ENCODE measurements at regions not wholly inside any gene's neighbourhood (a gene's known extent, or its start where the extent isn't known, plus 50 kb on each side); places are given as distances from the start of the nearest gene placed in this dataset.

- H3K27me3 ChIP-seq (ENCODE audit: control insufficient read depth, insufficient read depth, low read length), result no peaks in the 10 kb centered on the region
- no peaks in the 10 kb centered on the region for H3K36me3 ChIP-seq (ENCODE audit: control insufficient read depth, insufficient read depth, low read length)
- WGBS (ENCODE audit: insufficient coverage, low lambda C conversion rate), result 100% methylated on average over 1 of the region's 3 CpGs
- H3K27ac ChIP-seq (ENCODE audit: low read length), result no peak overlapping the region
- no peak overlapping the region for H3K4me3 ChIP-seq (ENCODE audit: low read length)
- no peak for DNase-seq
- H3K9me3 ChIP-seq (ENCODE audit: control insufficient read depth, low read depth, low read length), result no peaks in the 10 kb centered on the region
- H3K4me1 ChIP-seq (ENCODE audit: control insufficient read depth, insufficient read depth, low read length), result no peaks in the 10 kb centered on the region
Measured at GRCh38 chr6:142602972-142603371, 301.2 kb downstream of the ADGRG6 start.

DNA sequence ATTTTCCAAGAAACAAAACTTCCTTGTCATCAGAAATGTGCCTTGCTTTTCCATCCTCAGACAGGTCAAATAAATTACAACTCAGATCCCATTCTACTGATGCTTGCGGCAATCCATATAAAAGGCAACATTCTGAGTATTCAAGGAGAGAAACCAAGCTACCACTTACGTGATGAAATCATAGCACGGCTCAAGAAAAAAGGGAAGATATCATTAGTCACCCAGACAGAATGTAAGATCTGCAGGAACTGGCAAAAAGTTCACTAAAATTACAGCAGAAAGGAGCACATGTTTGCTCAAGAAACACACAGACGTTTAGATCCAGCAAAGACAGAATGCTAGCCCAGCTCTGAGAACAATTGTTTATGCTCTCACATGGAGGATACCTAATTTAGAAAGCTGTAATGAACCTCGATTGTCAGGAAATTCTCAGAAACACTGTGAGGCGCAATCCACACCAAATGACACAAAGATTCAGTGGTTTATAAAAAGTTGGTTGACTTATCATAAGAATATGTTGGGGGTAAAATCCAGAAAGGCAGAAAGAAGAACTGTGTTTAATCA is 304.2 kb downstream of the ADGRG6 start:
- no peak for DNase-seq
- Histone ChIP-seq H3K27ac (ENCODE audit: low read length) (no peak overlapping the region), H3K27me3 (ENCODE audit: control insufficient read depth, insufficient read depth, low read length) (no peaks in the 10 kb centered on the region), H3K36me3 (ENCODE audit: control insufficient read depth, insufficient read depth, low read length) (no peaks in the 10 kb centered on the region), H3K4me1 (ENCODE audit: control insufficient read depth, insufficient read depth, low read length) (no peaks in the 10 kb centered on the region), H3K9me3 (ENCODE audit: control insufficient read depth, low read depth, low read length) (no peaks in the 10 kb centered on the region), H3K4me3 (ENCODE audit: low read length) (no peak overlapping the region)
- 40% methylated on average over 1 of the region's 6 CpGs for WGBS (ENCODE audit: insufficient coverage, low lambda C conversion rate)

GRCh38 chr6:142612956-142613355 is 311.1 kb downstream of the ADGRG6 start:
- H3K27me3 ChIP-seq (ENCODE audit: control insufficient read depth, insufficient read depth, low read length), result peaks cover 2% of the 10 kb centered on the region
- H3K36me3 ChIP-seq (ENCODE audit: control insufficient read depth, insufficient read depth, low read length), result no peaks in the 10 kb centered on the region
- 60% methylated on average over 1 of the region's 3 CpGs for WGBS (ENCODE audit: insufficient coverage, low lambda C conversion rate)

DNA sequence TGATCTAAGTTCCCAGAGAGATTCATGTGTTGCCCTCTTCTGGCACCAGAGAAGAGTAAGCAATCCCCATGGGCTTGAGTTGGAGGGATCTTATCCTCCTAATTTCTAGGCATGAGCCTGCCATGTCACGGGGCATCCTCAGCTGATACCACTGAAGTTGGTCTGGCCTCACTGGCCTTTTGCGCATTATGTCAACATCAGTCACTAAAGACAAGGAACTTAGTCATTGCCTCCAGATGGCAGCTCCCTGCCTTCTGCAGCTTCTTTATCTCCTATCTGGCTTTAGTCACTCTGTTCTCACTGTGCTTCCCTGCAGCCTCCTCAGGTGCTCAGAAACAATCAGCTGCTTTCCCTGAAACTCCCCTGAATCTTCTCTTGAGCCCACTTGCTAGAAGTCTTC is 312.2 kb downstream of the ADGRG6 start:
- Histone ChIP-seq H3K27me3 (ENCODE audit: control insufficient read depth, insufficient read depth, low read length) (peaks cover 6% of the 10 kb centered on the region), H3K4me3 (ENCODE audit: low read length) (no peak overlapping the region), H3K36me3 (ENCODE audit: control insufficient read depth, insufficient read depth, low read length) (no peaks in the 10 kb centered on the region), H3K27ac (ENCODE audit: low read length) (no peak overlapping the region), H3K4me1 (ENCODE audit: control insufficient read depth, insufficient read depth, low read length) (no peaks in the 10 kb centered on the region), H3K9me3 (ENCODE audit: control insufficient read depth, low read depth, low read length) (no peaks in the 10 kb centered on the region)
- no peak for DNase-seq
- no CpG with 5 or more reads among the region's 2 CpGs for WGBS (ENCODE audit: insufficient coverage, low lambda C conversion rate)

More at GRCh38 chr6:142612956-142613355, 311.1 kb downstream of the ADGRG6 start:
- H3K9me3 ChIP-seq (ENCODE audit: control insufficient read depth, low read depth, low read length), result no peaks in the 10 kb centered on the region
- no peak for DNase-seq
- H3K27ac ChIP-seq (ENCODE audit: low read length), result no peak overlapping the region
- no peaks in the 10 kb centered on the region for H3K4me1 ChIP-seq (ENCODE audit: control insufficient read depth, insufficient read depth, low read length)
- no peak overlapping the region for H3K4me3 ChIP-seq (ENCODE audit: low read length)

- Histone ChIP-seq H3K9me3 (ENCODE audit: control insufficient read depth, low read depth, low read length) (no peaks in the 10 kb centered on the region), H3K27me3 (ENCODE audit: control insufficient read depth, insufficient read depth, low read length) (peaks cover 6% of the 10 kb centered on the region), H3K27ac (ENCODE audit: low read length) (no peak overlapping the region), H3K4me1 (ENCODE audit: control insufficient read depth, insufficient read depth, low read length) (no peaks in the 10 kb centered on the region), H3K36me3 (ENCODE audit: control insufficient read depth, insufficient read depth, low read length) (no peaks in the 10 kb centered on the region), H3K4me3 (ENCODE audit: low read length) (no peak overlapping the region)
- no peak for DNase-seq
- no CpG with 5 or more reads among the region's 3 CpGs for WGBS (ENCODE audit: insufficient coverage, low lambda C conversion rate)
Measured at GRCh38 chr6:142617158-142617557, 315.4 kb downstream of the ADGRG6 start.

DNA sequence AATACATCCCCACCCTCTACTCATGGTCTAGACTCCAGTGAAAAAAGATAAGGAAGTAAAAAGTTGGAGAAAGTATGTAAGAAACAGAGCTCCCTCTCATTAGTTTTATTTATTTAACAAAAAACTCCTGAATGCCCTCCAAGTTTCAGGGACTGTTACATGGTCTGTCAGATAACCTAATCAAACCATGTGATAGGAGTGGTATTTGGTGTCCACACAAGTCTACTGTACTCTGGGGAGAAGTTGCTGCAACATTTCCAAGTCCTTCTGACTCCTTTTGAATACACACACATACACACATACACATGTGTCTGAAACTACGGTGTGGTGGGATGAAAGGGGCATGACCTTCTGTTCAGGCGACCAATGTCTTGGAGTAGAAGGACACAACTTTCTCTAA is 320.0 kb downstream of the ADGRG6 start:
- peaks cover 5% of the 10 kb centered on the region for H3K27me3 ChIP-seq (ENCODE audit: control insufficient read depth, insufficient read depth, low read length)
- no CpG with 5 or more reads among the region's 2 CpGs for WGBS (ENCODE audit: insufficient coverage, low lambda C conversion rate)
- DNase-seq, result peak in 1 of 2 donors; percentile 4

GRCh38 chr6:142624978-142625715 is 319.8 kb downstream of the HIVEP2 start:
- H3K4me3 ChIP-seq (ENCODE audit: low read length), result no peak overlapping the region
- no peak for DNase-seq
- no peaks in the 10 kb centered on the region for H3K9me3 ChIP-seq (ENCODE audit: control insufficient read depth, low read depth, low read length)
- no CpG with 5 or more reads among the region's 2 CpGs for WGBS (ENCODE audit: insufficient coverage, low lambda C conversion rate)
- H3K36me3 ChIP-seq (ENCODE audit: control insufficient read depth, insufficient read depth, low read length), result no peaks in the 10 kb centered on the region
- H3K27ac ChIP-seq (ENCODE audit: low read length), result no peak overlapping the region
- H3K4me1 ChIP-seq (ENCODE audit: control insufficient read depth, insufficient read depth, low read length), result no peaks in the 10 kb centered on the region
- no peaks in the 10 kb centered on the region for H3K27me3 ChIP-seq (ENCODE audit: control insufficient read depth, insufficient read depth, low read length)

More for the DNA sequence above, 320.0 kb downstream of the ADGRG6 start:
- no peak overlapping the region for H3K4me3 ChIP-seq (ENCODE audit: low read length)
- no peaks in the 10 kb centered on the region for H3K4me1 ChIP-seq (ENCODE audit: control insufficient read depth, insufficient read depth, low read length)
- no peaks in the 10 kb centered on the region for H3K36me3 ChIP-seq (ENCODE audit: control insufficient read depth, insufficient read depth, low read length)
- H3K9me3 ChIP-seq (ENCODE audit: control insufficient read depth, low read depth, low read length), result no peaks in the 10 kb centered on the region
- peak overlapping the region; percentile 8 for H3K27ac ChIP-seq (ENCODE audit: low read length)

- no peak for DNase-seq
- no peaks in the 10 kb centered on the region for H3K36me3 ChIP-seq (ENCODE audit: control insufficient read depth, insufficient read depth, low read length)
- WGBS (ENCODE audit: insufficient coverage, low lambda C conversion rate), result 100% methylated on average over 1 of the region's 3 CpGs
Measured at GRCh38 chr6:142627474-142627873, 317.5 kb downstream of the HIVEP2 start.

GRCh38 chr6:142631517-142632385 is 313.2 kb downstream of the HIVEP2 start:
- H3K4me3 ChIP-seq (ENCODE audit: low read length), result no peak overlapping the region
- H3K4me1 ChIP-seq (ENCODE audit: control insufficient read depth, insufficient read depth, low read length), result no peaks in the 10 kb centered on the region
- H3K36me3 ChIP-seq (ENCODE audit: control insufficient read depth, insufficient read depth, low read length), result no peaks in the 10 kb centered on the region
- 100% methylated on average over 1 of the region's 2 CpGs for WGBS (ENCODE audit: insufficient coverage, low lambda C conversion rate)
- H3K9me3 ChIP-seq (ENCODE audit: control insufficient read depth, low read depth, low read length), result no peaks in the 10 kb centered on the region
- peak in 1 of 2 donors; percentile 15 for DNase-seq
- no peak overlapping the region for H3K27ac ChIP-seq (ENCODE audit: low read length)
- H3K27me3 ChIP-seq (ENCODE audit: control insufficient read depth, insufficient read depth, low read length), result no peaks in the 10 kb centered on the region

More at GRCh38 chr6:142627474-142627873, 317.5 kb downstream of the HIVEP2 start:
- H3K9me3 ChIP-seq (ENCODE audit: control insufficient read depth, low read depth, low read length), result no peaks in the 10 kb centered on the region
- H3K27me3 ChIP-seq (ENCODE audit: control insufficient read depth, insufficient read depth, low read length), result no peaks in the 10 kb centered on the region
- no peak overlapping the region for H3K4me3 ChIP-seq (ENCODE audit: low read length)
- no peaks in the 10 kb centered on the region for H3K4me1 ChIP-seq (ENCODE audit: control insufficient read depth, insufficient read depth, low read length)
- H3K27ac ChIP-seq (ENCODE audit: low read length), result no peak overlapping the region

GRCh38 chr6:142633317-142633716 is 311.7 kb downstream of the HIVEP2 start:
- Histone ChIP-seq H3K4me3 (ENCODE audit: low read length) (no peak overlapping the region), H3K4me1 (ENCODE audit: control insufficient read depth, insufficient read depth, low read length) (no peaks in the 10 kb centered on the region), H3K9me3 (ENCODE audit: control insufficient read depth, low read depth, low read length) (no peaks in the 10 kb centered on the region), H3K36me3 (ENCODE audit: control insufficient read depth, insufficient read depth, low read length) (no peaks in the 10 kb centered on the region), H3K27me3 (ENCODE audit: control insufficient read depth, insufficient read depth, low read length) (no peaks in the 10 kb centered on the region), H3K27ac (ENCODE audit: low read length) (no peak overlapping the region)
- no peak for DNase-seq
